ENCODE measurements at regions not wholly inside any gene's neighbourhood (a gene's known extent, or its start where the extent isn't known, plus 50 kb on each side); places are given as distances from the start of the nearest gene placed in this dataset.

DNA sequence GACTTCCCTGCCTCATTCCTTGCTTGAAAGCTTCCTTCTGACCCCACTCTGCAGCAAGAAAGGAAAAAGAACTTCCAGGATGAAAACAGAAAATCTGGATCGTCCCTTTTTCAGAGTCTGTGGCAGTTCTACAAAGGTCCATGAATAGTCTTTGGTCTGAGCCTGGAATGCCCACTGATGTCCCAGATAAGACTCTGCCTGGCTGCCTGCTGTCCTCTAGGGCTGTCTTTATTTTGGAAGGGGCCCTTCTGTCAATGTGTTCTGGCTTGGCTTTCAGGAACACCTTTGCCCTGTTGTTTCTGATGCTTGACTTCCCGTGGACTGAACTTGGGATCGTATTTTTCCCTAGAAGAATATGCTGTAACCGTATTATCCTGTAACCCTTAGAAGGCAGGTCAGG, 114.7 kb upstream of the LNX1 start:
- TF ChIP-seq, protein P1, sequence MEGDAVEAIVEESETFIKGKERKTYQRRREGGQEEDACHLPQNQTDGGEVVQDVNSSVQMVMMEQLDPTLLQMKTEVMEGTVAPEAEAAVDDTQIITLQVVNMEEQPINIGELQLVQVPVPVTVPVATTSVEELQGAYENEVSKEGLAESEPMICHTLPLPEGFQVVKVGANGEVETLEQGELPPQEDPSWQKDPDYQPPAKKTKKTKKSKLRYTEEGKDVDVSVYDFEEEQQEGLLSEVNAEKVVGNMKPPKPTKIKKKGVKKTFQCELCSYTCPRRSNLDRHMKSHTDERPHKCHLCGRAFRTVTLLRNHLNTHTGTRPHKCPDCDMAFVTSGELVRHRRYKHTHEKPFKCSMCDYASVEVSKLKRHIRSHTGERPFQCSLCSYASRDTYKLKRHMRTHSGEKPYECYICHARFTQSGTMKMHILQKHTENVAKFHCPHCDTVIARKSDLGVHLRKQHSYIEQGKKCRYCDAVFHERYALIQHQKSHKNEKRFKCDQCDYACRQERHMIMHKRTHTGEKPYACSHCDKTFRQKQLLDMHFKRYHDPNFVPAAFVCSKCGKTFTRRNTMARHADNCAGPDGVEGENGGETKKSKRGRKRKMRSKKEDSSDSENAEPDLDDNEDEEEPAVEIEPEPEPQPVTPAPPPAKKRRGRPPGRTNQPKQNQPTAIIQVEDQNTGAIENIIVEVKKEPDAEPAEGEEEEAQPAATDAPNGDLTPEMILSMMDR (IDR thresholded peaks at IDR 0.05) = no peak
- no peak for TF ChIP-seq POLR2A (IDR thresholded peaks at IDR 0.05)

Data from tibial nerve (tissue), 3 donors.